ENCODE measurements at regions not wholly inside any gene's neighbourhood (a gene's known extent, or its start where the extent isn't known, plus 50 kb on each side); places are given as distances from the start of the nearest gene placed in this dataset.

- Histone ChIP-seq H3K4me3 (replicated peaks in 1 of 3) (no peak overlapping the region), H3K4me1 (peaks cover 13 to 17% of the 10 kb centered on the region in 2 donors), H3K36me3 (no peaks in the 10 kb centered on the region), H3K27me3 (no peaks in the 10 kb centered on the region), H3K9me3 (no peaks in the 10 kb centered on the region), H3K27ac (no peak overlapping the region)
- TF ChIP-seq CTCF (IDR thresholded peaks at IDR 0.05), result no peak
- intact Hi-C loops (cut with DNase I), result no loop called here
- 93 to 94% methylated on average over 6 of the region's 6 CpGs for WGBS, 2 donors
- no peak for DNase-seq
Observed at GRCh38 chr9:16303506-16303905, 567.0 kb downstream of the BNC2 start.

- H3K27me3 ChIP-seq, result no peaks in the 10 kb centered on the region
- no peak overlapping the region for H3K27ac ChIP-seq
- 69 to 75% methylated on average over 3 of the region's 3 CpGs for WGBS, 2 donors
- no peak for TF ChIP-seq POLR2A (IDR thresholded peaks at IDR 0.05)
- no peak for TF ChIP-seq CTCF (IDR thresholded peaks at IDR 0.05)
- no peaks in the 10 kb centered on the region for H3K36me3 ChIP-seq
- no peak for DNase-seq
- no peak overlapping the region for H3K4me3 ChIP-seq (replicated peaks in 1 of 3)
- intact Hi-C loops (cut with DNase I), result no loop called here
- H3K9me3 ChIP-seq, result no peaks in the 10 kb centered on the region
- peaks cover 13 to 17% of the 10 kb centered on the region in 2 donors for H3K4me1 ChIP-seq
Observed at GRCh38 chr9:16304301-16304700, 566.2 kb downstream of the BNC2 start.

DNA sequence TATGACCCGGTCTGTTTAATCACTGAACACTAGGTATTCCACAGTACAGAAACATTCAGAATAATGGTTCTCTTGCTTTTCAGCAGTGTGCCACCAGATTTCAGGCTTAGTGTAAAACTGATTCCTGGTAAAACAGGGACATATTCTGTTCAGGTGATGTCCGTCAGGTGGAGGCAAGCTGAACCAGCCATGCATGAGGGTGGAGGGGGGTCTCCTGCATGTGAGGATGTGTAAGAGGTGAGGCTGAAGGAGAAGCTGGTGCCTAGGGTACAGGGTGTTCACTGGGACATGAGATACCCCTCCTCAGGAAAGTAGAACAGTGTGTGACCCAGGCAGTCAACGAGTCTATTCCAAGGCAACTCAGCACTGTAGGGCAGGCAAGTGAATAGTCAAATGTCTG, 563.9 kb downstream of the BNC2 start:
- 50 to 61% methylated on average over 3 of the region's 3 CpGs for WGBS, 2 donors
- intact Hi-C loops (cut with DNase I), result no loop called here
- Histone ChIP-seq H3K4me3 (replicated peaks in 1 of 3) (no peak overlapping the region), H3K27ac (no peak overlapping the region), H3K36me3 (no peaks in the 10 kb centered on the region), H3K9me3 (no peaks in the 10 kb centered on the region), H3K27me3 (no peaks in the 10 kb centered on the region), H3K4me1 (peaks cover 13 to 27% of the 10 kb centered on the region in 2 donors)
- TF ChIP-seq CTCF (IDR thresholded peaks at IDR 0.05), result no peak
- no peak for TF ChIP-seq POLR2A (IDR thresholded peaks at IDR 0.05)
- peak in 1 of 2 donors; percentile 27 for DNase-seq

- WGBS, 2 donors, result 94 to 99% methylated on average over 2 of the region's 2 CpGs
- Histone ChIP-seq H3K36me3 (no peaks in the 10 kb centered on the region), H3K4me3 (replicated peaks in 1 of 3) (no peak overlapping the region), H3K27ac (no peak overlapping the region), H3K4me1 (peaks cover 13 to 27% of the 10 kb centered on the region in 2 donors), H3K27me3 (no peaks in the 10 kb centered on the region), H3K9me3 (no peaks in the 10 kb centered on the region)
- no peak for DNase-seq
- TF ChIP-seq POLR2A (IDR thresholded peaks at IDR 0.05) (no peak), CTCF (IDR thresholded peaks at IDR 0.05) (no peak)
- intact Hi-C loops (cut with DNase I), result no loop called here
Observed at GRCh38 chr9:16307626-16308195, 562.8 kb downstream of the BNC2 start.

DNA sequence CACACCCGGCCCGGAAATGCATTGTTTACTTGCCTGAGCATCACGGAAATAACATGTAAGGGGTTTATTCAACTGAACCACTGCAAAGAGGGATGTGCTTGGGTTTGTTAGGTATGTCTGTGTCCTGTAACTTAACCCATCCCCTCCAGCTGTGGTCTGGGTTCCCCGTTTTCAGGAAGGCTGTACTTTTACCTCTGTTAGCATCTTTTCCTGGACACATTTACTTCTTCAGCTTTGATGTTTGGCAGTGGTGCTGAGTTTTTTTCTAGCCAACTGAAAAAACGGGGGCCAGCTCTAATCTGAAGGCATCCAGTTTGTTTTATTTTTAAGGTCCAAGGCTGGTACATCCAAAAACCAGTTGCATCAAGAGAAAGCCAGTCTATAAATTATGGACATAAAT, 561.8 kb downstream of the BNC2 start:
- Histone ChIP-seq H3K4me1 (peaks cover 13 to 27% of the 10 kb centered on the region in 2 donors), H3K27ac (no peak overlapping the region), H3K27me3 (no peaks in the 10 kb centered on the region), H3K9me3 (no peaks in the 10 kb centered on the region), H3K4me3 (replicated peaks in 1 of 3) (no peak overlapping the region), H3K36me3 (no peaks in the 10 kb centered on the region)
- DNase-seq, result no peak
- intact Hi-C loops (cut with DNase I), result no loop called here
- 85 to 87% methylated on average over 5 of the region's 5 CpGs for WGBS, 2 donors
- TF ChIP-seq CTCF (IDR thresholded peaks at IDR 0.05) (no peak), POLR2A (IDR thresholded peaks at IDR 0.05) (no peak)
